ENCODE measurements at regions not wholly inside any gene's neighbourhood (a gene's known extent, or its start where the extent isn't known, plus 50 kb on each side); places are given as distances from the start of the nearest gene placed in this dataset.

DNA sequence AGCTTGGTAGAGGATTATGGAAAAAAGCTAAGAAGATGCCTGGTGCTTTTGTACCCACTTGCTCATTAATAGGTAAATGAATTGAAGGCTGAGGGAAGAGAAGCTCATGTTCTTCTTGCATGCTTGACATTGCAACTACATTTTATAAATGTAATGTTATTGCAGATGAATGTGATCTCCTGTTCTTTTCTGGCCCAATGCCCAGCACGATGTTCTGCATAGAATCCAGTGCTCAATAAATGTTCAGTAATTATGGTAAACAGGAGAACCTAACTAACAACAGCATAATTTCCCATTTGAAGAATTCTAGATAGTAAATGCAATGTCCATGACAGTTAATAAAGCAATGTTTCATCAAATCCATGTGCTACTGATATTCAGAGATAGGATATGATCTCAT, 638.2 kb upstream of the SOX9 start (continued):
- TF ChIP-seq, protein P1, sequence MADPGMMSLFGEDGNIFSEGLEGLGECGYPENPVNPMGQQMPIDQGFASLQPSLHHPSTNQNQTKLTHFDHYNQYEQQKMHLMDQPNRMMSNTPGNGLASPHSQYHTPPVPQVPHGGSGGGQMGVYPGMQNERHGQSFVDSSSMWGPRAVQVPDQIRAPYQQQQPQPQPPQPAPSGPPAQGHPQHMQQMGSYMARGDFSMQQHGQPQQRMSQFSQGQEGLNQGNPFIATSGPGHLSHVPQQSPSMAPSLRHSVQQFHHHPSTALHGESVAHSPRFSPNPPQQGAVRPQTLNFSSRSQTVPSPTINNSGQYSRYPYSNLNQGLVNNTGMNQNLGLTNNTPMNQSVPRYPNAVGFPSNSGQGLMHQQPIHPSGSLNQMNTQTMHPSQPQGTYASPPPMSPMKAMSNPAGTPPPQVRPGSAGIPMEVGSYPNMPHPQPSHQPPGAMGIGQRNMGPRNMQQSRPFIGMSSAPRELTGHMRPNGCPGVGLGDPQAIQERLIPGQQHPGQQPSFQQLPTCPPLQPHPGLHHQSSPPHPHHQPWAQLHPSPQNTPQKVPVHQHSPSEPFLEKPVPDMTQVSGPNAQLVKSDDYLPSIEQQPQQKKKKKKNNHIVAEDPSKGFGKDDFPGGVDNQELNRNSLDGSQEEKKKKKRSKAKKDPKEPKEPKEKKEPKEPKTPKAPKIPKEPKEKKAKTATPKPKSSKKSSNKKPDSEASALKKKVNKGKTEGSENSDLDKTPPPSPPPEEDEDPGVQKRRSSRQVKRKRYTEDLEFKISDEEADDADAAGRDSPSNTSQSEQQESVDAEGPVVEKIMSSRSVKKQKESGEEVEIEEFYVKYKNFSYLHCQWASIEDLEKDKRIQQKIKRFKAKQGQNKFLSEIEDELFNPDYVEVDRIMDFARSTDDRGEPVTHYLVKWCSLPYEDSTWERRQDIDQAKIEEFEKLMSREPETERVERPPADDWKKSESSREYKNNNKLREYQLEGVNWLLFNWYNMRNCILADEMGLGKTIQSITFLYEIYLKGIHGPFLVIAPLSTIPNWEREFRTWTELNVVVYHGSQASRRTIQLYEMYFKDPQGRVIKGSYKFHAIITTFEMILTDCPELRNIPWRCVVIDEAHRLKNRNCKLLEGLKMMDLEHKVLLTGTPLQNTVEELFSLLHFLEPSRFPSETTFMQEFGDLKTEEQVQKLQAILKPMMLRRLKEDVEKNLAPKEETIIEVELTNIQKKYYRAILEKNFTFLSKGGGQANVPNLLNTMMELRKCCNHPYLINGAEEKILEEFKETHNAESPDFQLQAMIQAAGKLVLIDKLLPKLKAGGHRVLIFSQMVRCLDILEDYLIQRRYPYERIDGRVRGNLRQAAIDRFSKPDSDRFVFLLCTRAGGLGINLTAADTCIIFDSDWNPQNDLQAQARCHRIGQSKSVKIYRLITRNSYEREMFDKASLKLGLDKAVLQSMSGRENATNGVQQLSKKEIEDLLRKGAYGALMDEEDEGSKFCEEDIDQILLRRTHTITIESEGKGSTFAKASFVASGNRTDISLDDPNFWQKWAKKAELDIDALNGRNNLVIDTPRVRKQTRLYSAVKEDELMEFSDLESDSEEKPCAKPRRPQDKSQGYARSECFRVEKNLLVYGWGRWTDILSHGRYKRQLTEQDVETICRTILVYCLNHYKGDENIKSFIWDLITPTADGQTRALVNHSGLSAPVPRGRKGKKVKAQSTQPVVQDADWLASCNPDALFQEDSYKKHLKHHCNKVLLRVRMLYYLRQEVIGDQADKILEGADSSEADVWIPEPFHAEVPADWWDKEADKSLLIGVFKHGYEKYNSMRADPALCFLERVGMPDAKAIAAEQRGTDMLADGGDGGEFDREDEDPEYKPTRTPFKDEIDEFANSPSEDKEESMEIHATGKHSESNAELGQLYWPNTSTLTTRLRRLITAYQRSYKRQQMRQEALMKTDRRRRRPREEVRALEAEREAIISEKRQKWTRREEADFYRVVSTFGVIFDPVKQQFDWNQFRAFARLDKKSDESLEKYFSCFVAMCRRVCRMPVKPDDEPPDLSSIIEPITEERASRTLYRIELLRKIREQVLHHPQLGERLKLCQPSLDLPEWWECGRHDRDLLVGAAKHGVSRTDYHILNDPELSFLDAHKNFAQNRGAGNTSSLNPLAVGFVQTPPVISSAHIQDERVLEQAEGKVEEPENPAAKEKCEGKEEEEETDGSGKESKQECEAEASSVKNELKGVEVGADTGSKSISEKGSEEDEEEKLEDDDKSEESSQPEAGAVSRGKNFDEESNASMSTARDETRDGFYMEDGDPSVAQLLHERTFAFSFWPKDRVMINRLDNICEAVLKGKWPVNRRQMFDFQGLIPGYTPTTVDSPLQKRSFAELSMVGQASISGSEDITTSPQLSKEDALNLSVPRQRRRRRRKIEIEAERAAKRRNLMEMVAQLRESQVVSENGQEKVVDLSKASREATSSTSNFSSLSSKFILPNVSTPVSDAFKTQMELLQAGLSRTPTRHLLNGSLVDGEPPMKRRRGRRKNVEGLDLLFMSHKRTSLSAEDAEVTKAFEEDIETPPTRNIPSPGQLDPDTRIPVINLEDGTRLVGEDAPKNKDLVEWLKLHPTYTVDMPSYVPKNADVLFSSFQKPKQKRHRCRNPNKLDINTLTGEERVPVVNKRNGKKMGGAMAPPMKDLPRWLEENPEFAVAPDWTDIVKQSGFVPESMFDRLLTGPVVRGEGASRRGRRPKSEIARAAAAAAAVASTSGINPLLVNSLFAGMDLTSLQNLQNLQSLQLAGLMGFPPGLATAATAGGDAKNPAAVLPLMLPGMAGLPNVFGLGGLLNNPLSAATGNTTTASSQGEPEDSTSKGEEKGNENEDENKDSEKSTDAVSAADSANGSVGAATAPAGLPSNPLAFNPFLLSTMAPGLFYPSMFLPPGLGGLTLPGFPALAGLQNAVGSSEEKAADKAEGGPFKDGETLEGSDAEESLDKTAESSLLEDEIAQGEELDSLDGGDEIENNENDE (IDR thresholded peaks at IDR 0.05; ENCODE audit: insufficient replicate concordance, low read length) = no peak
- TF ChIP-seq ATF2 (IDR thresholded peaks at IDR 0.05; ENCODE audit: low read length) = no peak
- no peak for TF ChIP-seq SIRT6 (IDR thresholded peaks at IDR 0.05; ENCODE audit: low read length)
- TF ChIP-seq CHD1 (IDR thresholded peaks at IDR 0.05; ENCODE audit: low read depth, low read length) = no peak
- TF ChIP-seq CEBPB (IDR thresholded peaks at IDR 0.05; ENCODE audit: low read depth, low read length) = no peak
- no peak for TF ChIP-seq CBX5 (IDR thresholded peaks at IDR 0.05; ENCODE audit: low read depth, low read length)
- TF ChIP-seq ZNF274 (IDR thresholded peaks at IDR 0.05; ENCODE audit: borderline replicate concordance, extremely low read depth, low read length) = no peak
- TF ChIP-seq ASH2L (IDR thresholded peaks at IDR 0.05; ENCODE audit: low read length) = no peak
- TF ChIP-seq TEAD4 (IDR thresholded peaks at IDR 0.05; ENCODE audit: low read depth, low read length) = no peak
- TF ChIP-seq KDM5A (IDR thresholded peaks at IDR 0.05; ENCODE audit: low read length) = no peak
- TF ChIP-seq BACH1 (IDR thresholded peaks at IDR 0.05; ENCODE audit: low read length) = no peak
- no peak for TF ChIP-seq PHF8 (conservative IDR thresholded peaks at IDR 0.05; ENCODE audit: low read depth, low read length)
